K562 (cell line): ENCODE measurements at regions not wholly inside any gene's neighbourhood (a gene's known extent, or its start where the extent isn't known, plus 50 kb on each side); places are given as distances from the start of the nearest gene placed in this dataset. TPM values are rescaled to one million over a fixed set of nuclear protein-coding genes. Genes with fewer than 3 reads are reported as not detected.

Source experiments
- small RNA-seq: library from RNA; depleted of rRNA; stranded (forward); fragments of <200 nt; gene quantifications from one replicate; pipeline ENCODE3, GENCODE V24; 2014

Small RNA genes in the stretch of these regions (small RNA-seq; reads per million reads assigned to genes)
- gene ALDH7A1P4: not detected
